NCI-H748 treated with DMSO at 0.1 percent for 48 hours (cell line): ENCODE measurements at regions not wholly inside any gene's neighbourhood (a gene's known extent, or its start where the extent isn't known, plus 50 kb on each side); places are given as distances from the start of the nearest gene placed in this dataset.
"Not testable (repeated sequence)": the region's sequence is repeated elsewhere in the genome, so short reads cannot be mapped to it uniquely, and the experiment has no call there.

Experiments used
- DNase-seq: peaks from one replicate; lab custom pipeline; 2025; lab: John Stamatoyannopoulos, UW

- no peak for DNase-seq
These were observed 979.1 kb upstream of the CTNND2 start for GRCh38 chr5:12883395-12883794.

GRCh38 chr5:12876541-12877298 is 972.5 kb upstream of the CTNND2 start:
- DNase-seq = no peak

- DNase-seq = no peak
These were observed 966.8 kb upstream of the CTNND2 start for GRCh38 chr5:12870872-12871539.

- DNase-seq = no peak
These were observed 961.3 kb upstream of the CTNND2 start for GRCh38 chr5:12865529-12865928.

- DNase-seq = no peak
These were observed 957.8 kb upstream of the CTNND2 start for GRCh38 chr5:12861886-12862654.

- not testable (repeated sequence) for DNase-seq
These were observed 951.9 kb upstream of the CTNND2 start for GRCh38 chr5:12856105-12856504.

GRCh38 chr5:12854386-12854785 is 950.1 kb upstream of the CTNND2 start:
- no peak for DNase-seq

GRCh38 chr5:12851761-12852160 is 947.5 kb upstream of the CTNND2 start:
- DNase-seq = no peak

- DNase-seq = no peak
These were observed 944.5 kb upstream of the CTNND2 start for GRCh38 chr5:12848709-12849108.

- no peak for DNase-seq
These were observed 941.4 kb upstream of the CTNND2 start for GRCh38 chr5:12845549-12846159.

GRCh38 chr5:12840972-12841371 is 936.7 kb upstream of the CTNND2 start:
- DNase-seq = no peak

- DNase-seq = no peak
These were observed 933.3 kb upstream of the CTNND2 start for GRCh38 chr5:12837592-12837991.

GRCh38 chr5:12825163-12825562 is 920.9 kb upstream of the CTNND2 start:
- DNase-seq = no peak

GRCh38 chr5:12805165-12805698 is 901.0 kb upstream of the CTNND2 start:
- DNase-seq = no peak

GRCh38 chr5:12799165-12799564 is 894.9 kb upstream of the CTNND2 start:
- no peak for DNase-seq

GRCh38 chr5:12795333-12795663 is 891.1 kb upstream of the CTNND2 start:
- no peak for DNase-seq

- DNase-seq = no peak
These were observed 890.5 kb upstream of the CTNND2 start for GRCh38 chr5:12794476-12795332.

GRCh38 chr5:12793373-12793772 is 889.1 kb upstream of the CTNND2 start:
- no peak for DNase-seq

GRCh38 chr5:12780536-12780935 is 876.3 kb upstream of the CTNND2 start:
- no peak for DNase-seq

GRCh38 chr5:12777342-12777741 is 873.1 kb upstream of the CTNND2 start:
- DNase-seq = no peak

GRCh38 chr5:12772276-12772675 is 868.0 kb upstream of the CTNND2 start:
- no peak for DNase-seq
